Mesodermal cell (in vitro differentiated cells): ENCODE measurements at regions not wholly inside any gene's neighbourhood (a gene's known extent, or its start where the extent isn't known, plus 50 kb on each side); places are given as distances from the start of the nearest gene placed in this dataset.

Experiments
- H3K27ac ChIP-seq: 2 replicates; pipeline ENCODE4 v1.7.0; 2013; ENCODE audit warnings: mild to moderate bottlenecking, low read depth, low read length, moderate library complexity; ENCODE audit not compliant: severe bottlenecking
- H3K36me3 ChIP-seq: 2 replicates; pipeline ENCODE4 v1.7.1; 2013; ENCODE audit warnings: mild to moderate bottlenecking, low read length, moderate library complexity; ENCODE audit not compliant: control insufficient read depth, insufficient read depth
- H3K4me1 ChIP-seq: one replicate; pipeline ENCODE4 v1.7.1; 2013; ENCODE audit warnings: mild to moderate bottlenecking, low read length; ENCODE audit not compliant: insufficient read depth, control insufficient read depth, poor library complexity, severe bottlenecking
- H3K4me3 ChIP-seq: 2 replicates; pipeline ENCODE4 v1.7.0; 2013; ENCODE audit warnings: low read length, control low read depth, mild to moderate bottlenecking; ENCODE audit not compliant: insufficient read depth, poor library complexity, severe bottlenecking; ENCODE audit errors: extremely low read depth
- H3K9me3 ChIP-seq: 2 replicates; pipeline ENCODE4 v1.7.1; 2013; ENCODE audit warnings: mild to moderate bottlenecking, low read length, moderate library complexity; ENCODE audit not compliant: control insufficient read depth
- WGBS, 2 experiments: methylation state at CpG; one replicate each; pipeline ENCODE4 v1.1.5; 2013; ENCODE audit warnings: missing lambda C conversion rate in 2 of 2; ENCODE audit not compliant: insufficient coverage in 2 of 2; 5-methylcytosine and 5-hydroxymethylcytosine counted together

- no CpG with 5 or more reads among the region's 2 CpGs for WGBS, 2 experiments
- H3K4me3 ChIP-seq, result no peak overlapping the region
- no peak overlapping the region for H3K27ac ChIP-seq
- no peaks in the 10 kb centered on the region for H3K4me1 ChIP-seq
- H3K36me3 ChIP-seq, result no peaks in the 10 kb centered on the region
- H3K9me3 ChIP-seq, result no peaks in the 10 kb centered on the region
Observed at GRCh38 chr6:62670490-62671223, 384.6 kb upstream of the KHDRBS2 start.

GRCh38 chr6:62669831-62670230 lies 383.8 kb upstream of the KHDRBS2 start:
- Histone ChIP-seq H3K4me1 (no peaks in the 10 kb centered on the region), H3K9me3 (no peaks in the 10 kb centered on the region), H3K36me3 (no peaks in the 10 kb centered on the region), H3K27ac (no peak overlapping the region), H3K4me3 (no peak overlapping the region)

GRCh38 chr6:62652692-62653328 lies 366.8 kb upstream of the KHDRBS2 start:
- no peak overlapping the region for H3K4me3 ChIP-seq
- H3K4me1 ChIP-seq, result no peaks in the 10 kb centered on the region
- no peaks in the 10 kb centered on the region for H3K36me3 ChIP-seq
- H3K9me3 ChIP-seq, result peaks cover 34% of the 10 kb centered on the region
- 86% methylated on average over 1 of the region's 2 CpGs; no CpG with 5 or more reads in 1 of the 2 experiments for WGBS, 2 experiments
- no peak overlapping the region for H3K27ac ChIP-seq

- H3K27ac ChIP-seq, result no peak overlapping the region
- no peak overlapping the region for H3K4me3 ChIP-seq
- WGBS, 2 experiments, result 84% methylated on average over 2 of the region's 2 CpGs
- H3K9me3 ChIP-seq, result peaks cover 16% of the 10 kb centered on the region
- no peaks in the 10 kb centered on the region for H3K4me1 ChIP-seq
- no peaks in the 10 kb centered on the region for H3K36me3 ChIP-seq
Observed at GRCh38 chr6:62645274-62645673, 359.2 kb upstream of the KHDRBS2 start.

- Histone ChIP-seq H3K4me1 (no peaks in the 10 kb centered on the region), H3K4me3 (no peak overlapping the region), H3K9me3 (peaks cover under 1% of the 10 kb centered on the region), H3K27ac (no peak overlapping the region), H3K36me3 (no peaks in the 10 kb centered on the region)
- WGBS, 2 experiments, result no CpG with 5 or more reads among the region's 2 CpGs
Observed at GRCh38 chr6:62640749-62641148, 354.7 kb upstream of the KHDRBS2 start.

- WGBS, 2 experiments, result 100% methylated on average over 1 of the region's 2 CpGs; no CpG with 5 or more reads in 1 of the 2 experiments
- H3K36me3 ChIP-seq, result no peaks in the 10 kb centered on the region
- no peak overlapping the region for H3K4me3 ChIP-seq
- no peaks in the 10 kb centered on the region for H3K4me1 ChIP-seq
- H3K9me3 ChIP-seq, result no peaks in the 10 kb centered on the region
- H3K27ac ChIP-seq, result no peak overlapping the region
Observed at GRCh38 chr6:62626661-62627060, 340.6 kb upstream of the KHDRBS2 start.

GRCh38 chr6:62623846-62624532 lies 338.0 kb upstream of the KHDRBS2 start:
- H3K36me3 ChIP-seq, result no peaks in the 10 kb centered on the region
- H3K27ac ChIP-seq, result no peak overlapping the region
- WGBS, 2 experiments, result 100% methylated on average over 1 of the region's 1 CpG; no CpG with 5 or more reads in 1 of the 2 experiments
- H3K4me1 ChIP-seq, result no peaks in the 10 kb centered on the region
- no peaks in the 10 kb centered on the region for H3K9me3 ChIP-seq
- H3K4me3 ChIP-seq, result no peak overlapping the region

- Histone ChIP-seq H3K9me3 (no peaks in the 10 kb centered on the region), H3K4me1 (no peaks in the 10 kb centered on the region), H3K27ac (no peak overlapping the region), H3K36me3 (no peaks in the 10 kb centered on the region), H3K4me3 (no peak overlapping the region)
- 82 to 83% methylated on average over 2 to 4 of the region's 4 CpGs for WGBS, 2 experiments
Observed at GRCh38 chr6:62615366-62616015, 329.5 kb upstream of the KHDRBS2 start.

GRCh38 chr6:62614442-62614841 lies 328.4 kb upstream of the KHDRBS2 start:
- Histone ChIP-seq H3K4me3 (no peak overlapping the region), H3K27ac (no peak overlapping the region), H3K4me1 (no peaks in the 10 kb centered on the region), H3K9me3 (no peaks in the 10 kb centered on the region), H3K36me3 (no peaks in the 10 kb centered on the region)

GRCh38 chr6:62613928-62614327 lies 327.9 kb upstream of the KHDRBS2 start:
- no peak overlapping the region for H3K4me3 ChIP-seq
- no peaks in the 10 kb centered on the region for H3K36me3 ChIP-seq
- WGBS, 2 experiments, result 75 to 77% methylated on average over 2 to 3 of the region's 3 CpGs
- no peak overlapping the region for H3K27ac ChIP-seq
- H3K9me3 ChIP-seq, result no peaks in the 10 kb centered on the region
- H3K4me1 ChIP-seq, result no peaks in the 10 kb centered on the region
